ENCODE measurements at regions not wholly inside any gene's neighbourhood (a gene's known extent, or its start where the extent isn't known, plus 50 kb on each side); places are given as distances from the start of the nearest gene placed in this dataset.

Small RNAs in the stretch of these regions (small RNA-seq; reads per million reads assigned to genes)
- 0 reads per million in 3 experiments for gene RNU6-1228P
